ENCODE measurements at regions not wholly inside any gene's neighbourhood (a gene's known extent, or its start where the extent isn't known, plus 50 kb on each side); places are given as distances from the start of the nearest gene placed in this dataset.
A peak's percentile ranks its signal among the peaks of the same experiment; 100 is the strongest.

GRCh38 chr18:8976606-8977005 lies 125.9 kb upstream of the NDUFV2 start:
- Mint-ChIP-seq H3K27me3 (no peaks in the 10 kb centered on the region), H3K27ac (no peak overlapping the region), H3K36me3 (ENCODE audit: insufficient read depth) (no peaks in the 10 kb centered on the region), H3K9me3 (ENCODE audit: low read depth) (peaks cover 19% of the 10 kb centered on the region), H3K4me1 (ENCODE audit: low read depth) (peaks cover 23% of the 10 kb centered on the region), H3K4me3 (ENCODE audit: low read depth) (no peak overlapping the region)
- no peak for DNase-seq (ENCODE audit: low spot score, unreplicated experiment)
- TF ChIP-seq CTCF (IDR thresholded peaks at IDR 0.05; ENCODE audit: unreplicated experiment) = no peak

- Mint-ChIP-seq H3K27ac (no peak overlapping the region), H3K4me1 (ENCODE audit: low read depth) (peaks cover 23% of the 10 kb centered on the region), H3K27me3 (no peaks in the 10 kb centered on the region), H3K36me3 (ENCODE audit: insufficient read depth) (no peaks in the 10 kb centered on the region), H3K4me3 (ENCODE audit: low read depth) (no peak overlapping the region), H3K9me3 (ENCODE audit: low read depth) (peaks cover 19% of the 10 kb centered on the region)
- TF ChIP-seq CTCF (IDR thresholded peaks at IDR 0.05; ENCODE audit: unreplicated experiment) = no peak
- no peak for DNase-seq (ENCODE audit: low spot score, unreplicated experiment)
Measured at GRCh38 chr18:8977166-8977565, 125.3 kb upstream of the NDUFV2 start.

GRCh38 chr18:8977701-8978100 lies 124.8 kb upstream of the NDUFV2 start:
- no peak for TF ChIP-seq CTCF (IDR thresholded peaks at IDR 0.05; ENCODE audit: unreplicated experiment)
- Mint-ChIP-seq H3K4me1 (ENCODE audit: low read depth) (peaks cover 25% of the 10 kb centered on the region), H3K27ac (no peak overlapping the region), H3K27me3 (no peaks in the 10 kb centered on the region), H3K4me3 (ENCODE audit: low read depth) (no peak overlapping the region), H3K36me3 (ENCODE audit: insufficient read depth) (no peaks in the 10 kb centered on the region), H3K9me3 (ENCODE audit: low read depth) (peaks cover 19% of the 10 kb centered on the region)
- DNase-seq (ENCODE audit: low spot score, unreplicated experiment) = no peak

GRCh38 chr18:8978394-8978793 lies 124.1 kb upstream of the NDUFV2 start:
- Mint-ChIP-seq H3K9me3 (ENCODE audit: low read depth) (peaks cover 13% of the 10 kb centered on the region), H3K4me3 (ENCODE audit: low read depth) (no peak overlapping the region), H3K27me3 (no peaks in the 10 kb centered on the region), H3K27ac (no peak overlapping the region), H3K4me1 (ENCODE audit: low read depth) (peaks cover 26% of the 10 kb centered on the region), H3K36me3 (ENCODE audit: insufficient read depth) (no peaks in the 10 kb centered on the region)
- no peak for TF ChIP-seq CTCF (IDR thresholded peaks at IDR 0.05; ENCODE audit: unreplicated experiment)
- DNase-seq (ENCODE audit: low spot score, unreplicated experiment) = no peak

- Mint-ChIP-seq H3K27ac (peak overlapping the region; percentile 11), H3K4me3 (ENCODE audit: low read depth) (no peak overlapping the region), H3K4me1 (ENCODE audit: low read depth) (peaks cover 26% of the 10 kb centered on the region), H3K9me3 (ENCODE audit: low read depth) (peaks cover 7% of the 10 kb centered on the region), H3K36me3 (ENCODE audit: insufficient read depth) (no peaks in the 10 kb centered on the region), H3K27me3 (no peaks in the 10 kb centered on the region)
- TF ChIP-seq CTCF (IDR thresholded peaks at IDR 0.05; ENCODE audit: unreplicated experiment) = no peak
- no peak for DNase-seq (ENCODE audit: low spot score, unreplicated experiment)
Measured at GRCh38 chr18:8979258-8979988, 123.1 kb upstream of the NDUFV2 start.
